ENCODE measurements at regions not wholly inside any gene's neighbourhood (a gene's known extent, or its start where the extent isn't known, plus 50 kb on each side); places are given as distances from the start of the nearest gene placed in this dataset.
A peak's percentile ranks its signal among the peaks of the same experiment; 100 is the strongest.

- no peak overlapping the region for H2BK5ac ChIP-seq (ENCODE audit: insufficient read length, low read length)
- H2BK12ac ChIP-seq (ENCODE audit: insufficient read length, low read depth, low read length), result no peak overlapping the region
- H3K4ac ChIP-seq (ENCODE audit: low read depth, low read length), result no peak overlapping the region
- WGBS (ENCODE audit: extremely low coverage, insufficient read length, low lambda C conversion rate), result no CpG with 5 or more reads among the region's 15 CpGs
- no peak overlapping the region for H4K8ac ChIP-seq (replicated peaks; ENCODE audit: insufficient read length, low read depth, low read length)
- no peak overlapping the region for H3K18ac ChIP-seq (ENCODE audit: insufficient read length, low read depth, low read length)
- H3K4me1 ChIP-seq (ENCODE audit: insufficient read depth, low read length), result no peaks in the 10 kb centered on the region
- H2BK15ac ChIP-seq (ENCODE audit: low read depth, low read length), result no peak overlapping the region
- H3K56ac ChIP-seq (ENCODE audit: insufficient read length, low read depth, low read length), result no peak overlapping the region
- no peak overlapping the region for H3K27ac ChIP-seq (ENCODE audit: insufficient read length, low read depth, low read length)
- no peaks in the 10 kb centered on the region for H3K23me2 ChIP-seq (ENCODE audit: insufficient read length, low read depth, low read length, poor library complexity, severe bottlenecking)
- H4K20me1 ChIP-seq (ENCODE audit: control insufficient read depth, insufficient read depth, insufficient read length), result no peaks in the 10 kb centered on the region
- no peak overlapping the region for H3K9ac ChIP-seq (ENCODE audit: extremely low read depth, insufficient read length, low read length)
- Mint-ChIP-seq H3K9me3 (no peaks in the 10 kb centered on the region; a peak in 1 of 5 replicates), H3K4me1 (no peaks in the 10 kb centered on the region), H3K36me3 (ENCODE audit: insufficient read depth in 1 of 3, low read depth in 3 of 3) (no peaks in the 10 kb centered on the region), H3K4me3 (no peak overlapping the region), H3K27ac (peak overlapping the region in 1 of 3 experiments; percentile 78; a peak in 1 of 7 replicates), H3K27me3 (ENCODE audit: low read depth) (no peaks in the 10 kb centered on the region; the same call in 1 of the 2 replicates)
- no peak overlapping the region for H2AK5ac ChIP-seq (ENCODE audit: insufficient read length, low read length)
- no peaks in the 10 kb centered on the region for H3K79me2 ChIP-seq (ENCODE audit: insufficient read depth, low read length)
- H4K5ac ChIP-seq (ENCODE audit: insufficient read length, low read depth, low read length), result no peak overlapping the region
- no peak overlapping the region for H2BK20ac ChIP-seq (ENCODE audit: low read depth, low read length, poor library complexity, severe bottlenecking)
- no peaks in the 10 kb centered on the region for H3K79me1 ChIP-seq (ENCODE audit: insufficient read depth, low read depth, low read length, poor library complexity, severe bottlenecking)
- no peak overlapping the region for H3K4me2 ChIP-seq (ENCODE audit: insufficient read depth, insufficient read length, low read length)
- no peak overlapping the region for H3T11ph ChIP-seq (ENCODE audit: low read length)
- no peaks in the 10 kb centered on the region for H3K9me3 ChIP-seq (ENCODE audit: control insufficient read depth, low read depth, low read length)
- H4K91ac ChIP-seq (ENCODE audit: insufficient read length, low read depth, low read length), result no peak overlapping the region
- H3K14ac ChIP-seq (ENCODE audit: insufficient read depth, low read length), result no peak overlapping the region
- no peak overlapping the region for H2BK120ac ChIP-seq (ENCODE audit: low read depth, low read length, poor library complexity, severe bottlenecking)
- DNase-seq, result no peak
- no peak overlapping the region for H3K23ac ChIP-seq (ENCODE audit: insufficient read length, low read depth, low read length)
- TF ChIP-seq, protein P1, sequence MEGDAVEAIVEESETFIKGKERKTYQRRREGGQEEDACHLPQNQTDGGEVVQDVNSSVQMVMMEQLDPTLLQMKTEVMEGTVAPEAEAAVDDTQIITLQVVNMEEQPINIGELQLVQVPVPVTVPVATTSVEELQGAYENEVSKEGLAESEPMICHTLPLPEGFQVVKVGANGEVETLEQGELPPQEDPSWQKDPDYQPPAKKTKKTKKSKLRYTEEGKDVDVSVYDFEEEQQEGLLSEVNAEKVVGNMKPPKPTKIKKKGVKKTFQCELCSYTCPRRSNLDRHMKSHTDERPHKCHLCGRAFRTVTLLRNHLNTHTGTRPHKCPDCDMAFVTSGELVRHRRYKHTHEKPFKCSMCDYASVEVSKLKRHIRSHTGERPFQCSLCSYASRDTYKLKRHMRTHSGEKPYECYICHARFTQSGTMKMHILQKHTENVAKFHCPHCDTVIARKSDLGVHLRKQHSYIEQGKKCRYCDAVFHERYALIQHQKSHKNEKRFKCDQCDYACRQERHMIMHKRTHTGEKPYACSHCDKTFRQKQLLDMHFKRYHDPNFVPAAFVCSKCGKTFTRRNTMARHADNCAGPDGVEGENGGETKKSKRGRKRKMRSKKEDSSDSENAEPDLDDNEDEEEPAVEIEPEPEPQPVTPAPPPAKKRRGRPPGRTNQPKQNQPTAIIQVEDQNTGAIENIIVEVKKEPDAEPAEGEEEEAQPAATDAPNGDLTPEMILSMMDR (conservative IDR thresholded peaks at IDR 0.05), result no peak
- H2AFZ ChIP-seq (ENCODE audit: low read length), result no peak overlapping the region
- no peaks in the 10 kb centered on the region for H3K27me3 ChIP-seq (ENCODE audit: insufficient read depth, low read length)
These were observed 230.8 kb downstream of the TSHZ3 start for GRCh38 chr19:31118287-31118955.

All from H9 (cell line).